Vagina (tissue), 2 donors: ENCODE measurements at regions not wholly inside any gene's neighbourhood (a gene's known extent, or its start where the extent isn't known, plus 50 kb on each side); places are given as distances from the start of the nearest gene placed in this dataset.

Experiments
- DNase-seq, 2 donors: peaks; one replicate each; pipeline ENCODE4 v3.0.0-alpha.2; 2017; ENCODE audit errors: extremely low spot score in 2 of 2
- H3K27ac ChIP-seq: fragments of 200-600 bp; sonication (generic); one replicate; pipeline ENCODE4 v1.5.1; 2019
- H3K27me3 ChIP-seq: fragments of 200-600 bp; sonication (generic); one replicate; pipeline ENCODE4 v1.5.1; 2019
- H3K36me3 ChIP-seq, 2 donors: fragments of 200-600 bp; sonication (generic); one replicate each; pipeline ENCODE4 v1.5.1; 2017 to 2019
- H3K4me1 ChIP-seq: fragments of 200-600 bp; sonication (generic); one replicate; pipeline ENCODE4 v1.5.1; 2019
- H3K4me3 ChIP-seq, 2 donors: fragments of 200-600 bp; sonication (generic); 1 replicate in 1 of 2; 2 replicates in 1 of 2; pipeline ENCODE4 v1.5.1; 2016 to 2019
- H3K9me3 ChIP-seq: fragments of 200-600 bp; sonication (generic); one replicate; pipeline ENCODE4 v1.5.1; 2019
- POLR2A ChIP-seq, 2 donors: fragments of 450-650 bp; IDR thresholded peaks; one replicate each; pipeline ENCODE4 v1.6.1; 2017; ENCODE audit warnings: antibody characterized with exemption in 2 of 2, mild to moderate bottlenecking in 2 of 2, moderate library complexity in 2 of 2
- POLR2AphosphoS5 ChIP-seq, 2 donors: sonication (generic); formaldehyde crosslinking; IDR thresholded peaks; one replicate each; pipeline ENCODE4 v1.9.0; 2017; ENCODE audit warnings: antibody characterized with exemption in 2 of 2, mild to moderate bottlenecking in 2 of 2, low read depth in 1 of 2; ENCODE audit not compliant: insufficient read depth in 1 of 2
- intact Hi-C: fragments of 100-400 bp; cut with DNase I; formaldehyde crosslinking; loops from one replicate; pipeline ENCODE4 v1.15.1; 2023
- TF ChIP-seq, protein P1 (sequence below), 3 experiments: fragments of 450-650 bp in 2 of 3; fragments of 200-600 bp in 1 of 3; sonication (generic) in 1 of 3; IDR thresholded peaks; one replicate each; pipeline ENCODE4 v1.5.1; 2017 to 2019; ENCODE audit warnings: antibody characterized with exemption in 3 of 3, mild to moderate bottlenecking in 2 of 3, moderate library complexity in 2 of 3

GRCh38 chr2:123162400-123163016 is 862.6 kb upstream of the CNTNAP5 start:
- TF ChIP-seq, protein P1, sequence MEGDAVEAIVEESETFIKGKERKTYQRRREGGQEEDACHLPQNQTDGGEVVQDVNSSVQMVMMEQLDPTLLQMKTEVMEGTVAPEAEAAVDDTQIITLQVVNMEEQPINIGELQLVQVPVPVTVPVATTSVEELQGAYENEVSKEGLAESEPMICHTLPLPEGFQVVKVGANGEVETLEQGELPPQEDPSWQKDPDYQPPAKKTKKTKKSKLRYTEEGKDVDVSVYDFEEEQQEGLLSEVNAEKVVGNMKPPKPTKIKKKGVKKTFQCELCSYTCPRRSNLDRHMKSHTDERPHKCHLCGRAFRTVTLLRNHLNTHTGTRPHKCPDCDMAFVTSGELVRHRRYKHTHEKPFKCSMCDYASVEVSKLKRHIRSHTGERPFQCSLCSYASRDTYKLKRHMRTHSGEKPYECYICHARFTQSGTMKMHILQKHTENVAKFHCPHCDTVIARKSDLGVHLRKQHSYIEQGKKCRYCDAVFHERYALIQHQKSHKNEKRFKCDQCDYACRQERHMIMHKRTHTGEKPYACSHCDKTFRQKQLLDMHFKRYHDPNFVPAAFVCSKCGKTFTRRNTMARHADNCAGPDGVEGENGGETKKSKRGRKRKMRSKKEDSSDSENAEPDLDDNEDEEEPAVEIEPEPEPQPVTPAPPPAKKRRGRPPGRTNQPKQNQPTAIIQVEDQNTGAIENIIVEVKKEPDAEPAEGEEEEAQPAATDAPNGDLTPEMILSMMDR (IDR thresholded peaks at IDR 0.05) = no peak
- DNase-seq = no peak
- intact Hi-C loops = no loop called here
- Histone ChIP-seq H3K27ac (no peak overlapping the region), H3K27me3 (no peaks in the 10 kb centered on the region), H3K4me3 (no peak overlapping the region), H3K4me1 (no peaks in the 10 kb centered on the region), H3K36me3 (no peaks in the 10 kb centered on the region), H3K9me3 (no peaks in the 10 kb centered on the region)

DNA sequence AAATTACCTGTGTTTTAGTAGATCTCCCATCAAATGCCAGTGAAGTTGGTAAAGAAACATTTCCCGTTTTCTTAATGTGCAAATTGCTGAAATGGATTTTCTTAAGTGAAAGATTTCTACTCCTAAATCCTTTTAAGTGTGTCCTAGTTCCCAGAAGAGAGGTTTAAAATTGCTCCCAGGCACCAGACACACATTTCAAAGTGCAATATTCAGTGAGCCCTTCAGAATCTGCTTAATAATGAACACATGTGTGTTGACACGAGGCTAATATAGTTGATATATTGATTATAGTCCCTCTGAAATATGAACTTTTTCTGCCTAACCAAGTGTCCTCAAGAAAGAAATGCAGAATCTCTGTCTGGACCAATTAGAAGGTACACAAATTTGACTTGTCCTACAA is 861.7 kb upstream of the CNTNAP5 start:
- TF ChIP-seq, protein P1 (IDR thresholded peaks at IDR 0.05) = no peak
- TF ChIP-seq POLR2AphosphoS5 (IDR thresholded peaks at IDR 0.05; ENCODE audit: insufficient read depth in 1 of 2, low read depth in 1 of 2) (no peak), POLR2A (IDR thresholded peaks at IDR 0.05) (no peak)
- H3K4me3 ChIP-seq = no peak overlapping the region
- no peaks in the 10 kb centered on the region for H3K36me3 ChIP-seq
- H3K4me1 ChIP-seq = no peaks in the 10 kb centered on the region
- DNase-seq = no peak
- H3K27ac ChIP-seq = no peak overlapping the region
- intact Hi-C loops = no loop called here
- H3K9me3 ChIP-seq = no peaks in the 10 kb centered on the region
- no peaks in the 10 kb centered on the region for H3K27me3 ChIP-seq

DNA sequence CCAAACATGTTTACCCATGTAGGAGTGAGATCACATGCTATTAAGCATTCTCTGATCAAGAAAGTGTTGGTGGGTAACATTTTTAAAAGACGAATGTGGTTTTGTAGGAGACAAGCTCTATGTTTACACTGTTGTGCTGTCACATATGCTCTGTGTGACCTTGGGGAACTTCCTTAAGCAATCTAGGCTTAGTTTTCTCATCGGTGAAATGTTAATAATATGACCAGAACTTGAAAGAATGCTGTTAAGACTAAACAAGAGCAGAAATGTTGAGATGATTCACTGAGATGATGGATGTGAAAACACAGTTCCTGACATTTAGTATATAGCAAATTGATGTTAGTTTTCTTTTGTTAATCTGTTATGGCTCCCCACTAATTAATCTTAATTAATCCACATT is 860.9 kb upstream of the CNTNAP5 start:
- H3K9me3 ChIP-seq = no peaks in the 10 kb centered on the region
- H3K4me3 ChIP-seq = no peak overlapping the region
- H3K36me3 ChIP-seq = no peaks in the 10 kb centered on the region
- intact Hi-C loops = no loop called here
- H3K27ac ChIP-seq = no peak overlapping the region
- TF ChIP-seq, protein P1 (IDR thresholded peaks at IDR 0.05) = no peak
- TF ChIP-seq POLR2AphosphoS5 (IDR thresholded peaks at IDR 0.05; ENCODE audit: insufficient read depth in 1 of 2, low read depth in 1 of 2) = no peak
- no peak for TF ChIP-seq POLR2A (IDR thresholded peaks at IDR 0.05)
- H3K27me3 ChIP-seq = no peaks in the 10 kb centered on the region
- no peaks in the 10 kb centered on the region for H3K4me1 ChIP-seq
- DNase-seq = no peak

DNA sequence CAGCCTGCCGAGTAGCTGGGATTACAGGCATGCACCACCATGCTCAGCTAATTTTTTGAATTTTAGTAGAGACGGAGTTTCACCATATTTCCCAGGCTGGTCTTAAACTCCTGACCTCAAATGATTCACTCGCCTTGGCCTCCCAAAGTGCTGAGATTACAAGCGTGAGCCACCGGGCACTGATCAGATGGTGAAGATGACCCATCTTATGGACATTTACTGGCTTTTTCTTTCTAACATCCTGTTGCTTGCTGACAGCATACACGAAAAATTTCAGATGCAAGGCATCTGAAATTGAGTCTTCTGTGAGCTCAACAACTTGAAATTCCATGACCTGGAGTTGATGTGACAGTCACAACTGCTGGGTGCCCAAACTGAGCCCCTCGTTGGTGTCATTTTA is 859.5 kb upstream of the CNTNAP5 start:
- TF ChIP-seq POLR2AphosphoS5 (IDR thresholded peaks at IDR 0.05; ENCODE audit: insufficient read depth in 1 of 2, low read depth in 1 of 2) (no peak), POLR2A (IDR thresholded peaks at IDR 0.05) (no peak)
- TF ChIP-seq, protein P1 (IDR thresholded peaks at IDR 0.05) = no peak
- Histone ChIP-seq H3K36me3 (no peaks in the 10 kb centered on the region), H3K4me3 (no peak overlapping the region), H3K27ac (no peak overlapping the region), H3K27me3 (no peaks in the 10 kb centered on the region), H3K9me3 (no peaks in the 10 kb centered on the region), H3K4me1 (no peaks in the 10 kb centered on the region)
- intact Hi-C loops = no loop called here
- DNase-seq = no peak

GRCh38 chr2:123179526-123179925 is 845.6 kb upstream of the CNTNAP5 start:
- no peaks in the 10 kb centered on the region for H3K9me3 ChIP-seq
- intact Hi-C loops = no loop called here
- no peaks in the 10 kb centered on the region for H3K27me3 ChIP-seq
- TF ChIP-seq POLR2A (IDR thresholded peaks at IDR 0.05) = no peak
- TF ChIP-seq, protein P1 (IDR thresholded peaks at IDR 0.05) = no peak
- no peak for TF ChIP-seq POLR2AphosphoS5 (IDR thresholded peaks at IDR 0.05; ENCODE audit: insufficient read depth in 1 of 2, low read depth in 1 of 2)
- no peaks in the 10 kb centered on the region for H3K4me1 ChIP-seq
- H3K4me3 ChIP-seq = no peak overlapping the region
- no peak overlapping the region for H3K27ac ChIP-seq
- DNase-seq = no peak
- H3K36me3 ChIP-seq = no peaks in the 10 kb centered on the region
